GM10266 (cell line): ENCODE measurements at regions not wholly inside any gene's neighbourhood (a gene's known extent, or its start where the extent isn't known, plus 50 kb on each side); places are given as distances from the start of the nearest gene placed in this dataset.
"Not testable (repeated sequence)": the region's sequence is repeated elsewhere in the genome, so short reads cannot be mapped to it uniquely, and the experiment has no call there.

Source experiments
- DNase-seq: peaks from one replicate; pipeline ENCODE4 v3.0.0; 2012; ENCODE audit errors: extremely low spot score
- CTCF ChIP-seq: IDR thresholded peaks from 2 replicates; pipeline ENCODE4 v1.5.1; 2012; ENCODE audit warnings: mild to moderate bottlenecking, low read depth; ENCODE audit not compliant: control insufficient read depth, insufficient read depth; ENCODE audit errors: missing control alignments

GRCh38 chr6:12534069-12534853 is 182.3 kb upstream of the PHACTR1 start:
- DNase-seq = no peak
- no peak for TF ChIP-seq CTCF

- DNase-seq = no peak
- no peak for TF ChIP-seq CTCF
Observed at GRCh38 chr6:12535586-12536314, 180.8 kb upstream of the PHACTR1 start.

- TF ChIP-seq CTCF = no peak
- no peak for DNase-seq
Observed at GRCh38 chr6:12536416-12536815, 180.2 kb upstream of the PHACTR1 start.

- no peak for TF ChIP-seq CTCF
- DNase-seq = no peak
Observed at GRCh38 chr6:12537389-12537788, 179.2 kb upstream of the PHACTR1 start.

- TF ChIP-seq CTCF = no peak
- DNase-seq = no peak
Observed at GRCh38 chr6:12538881-12539357, 177.6 kb upstream of the PHACTR1 start.

GRCh38 chr6:12542319-12543115 is 174.1 kb upstream of the PHACTR1 start:
- DNase-seq = not testable (repeated sequence)

- no peak for TF ChIP-seq CTCF
- no peak for DNase-seq
Observed at GRCh38 chr6:12543953-12544352, 172.6 kb upstream of the PHACTR1 start.
